Activated T-cell treated with anti-CD3 and anti-CD28 coated beads, Interleukin-2, amount 50 U/mL, for 1 hour (primary cell): ENCODE measurements at regions not wholly inside any gene's neighbourhood (a gene's known extent, or its start where the extent isn't known, plus 50 kb on each side); places are given as distances from the start of the nearest gene placed in this dataset.

ENCODE experiments used
- DNase-seq: peaks from one replicate; pipeline ENCODE4 v3.0.0-alpha.2; 2020

DNA sequence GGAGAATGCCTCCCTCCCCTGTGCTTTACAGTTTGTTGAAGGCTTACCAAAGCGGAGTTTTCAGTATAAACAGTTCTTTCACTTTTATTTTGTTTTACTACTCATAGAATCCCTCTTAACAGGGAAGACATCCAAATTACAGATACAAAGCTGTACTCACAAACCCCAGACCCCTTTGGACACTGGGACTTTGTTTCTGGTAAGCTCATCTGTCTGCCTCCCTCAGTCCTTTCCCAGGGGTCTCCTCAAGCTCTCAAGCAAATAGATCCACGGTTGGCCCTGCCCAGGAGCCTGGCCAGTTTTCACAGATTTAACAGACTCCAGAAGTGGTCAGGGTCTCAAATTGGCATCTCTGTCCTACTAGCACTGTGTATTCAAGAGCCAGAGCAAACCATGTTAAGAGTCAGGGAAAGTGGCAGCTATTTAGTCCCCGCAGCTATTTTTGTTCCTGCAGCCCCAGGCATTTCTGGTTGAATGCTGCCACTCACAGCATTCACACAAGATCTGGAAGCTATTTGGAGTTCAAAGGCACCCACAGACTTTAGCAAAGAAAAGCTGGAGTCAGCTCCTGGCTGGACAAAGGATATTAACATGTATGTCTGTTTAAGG lies 54.2 kb downstream of the TMEM100 start:
- DNase-seq = no peak

- DNase-seq = no peak
Measured at GRCh38 chr17:55666806-55667205, 55.9 kb downstream of the TMEM100 start.

GRCh38 chr17:55664287-55664686 lies 58.4 kb downstream of the TMEM100 start:
- no peak for DNase-seq

DNA sequence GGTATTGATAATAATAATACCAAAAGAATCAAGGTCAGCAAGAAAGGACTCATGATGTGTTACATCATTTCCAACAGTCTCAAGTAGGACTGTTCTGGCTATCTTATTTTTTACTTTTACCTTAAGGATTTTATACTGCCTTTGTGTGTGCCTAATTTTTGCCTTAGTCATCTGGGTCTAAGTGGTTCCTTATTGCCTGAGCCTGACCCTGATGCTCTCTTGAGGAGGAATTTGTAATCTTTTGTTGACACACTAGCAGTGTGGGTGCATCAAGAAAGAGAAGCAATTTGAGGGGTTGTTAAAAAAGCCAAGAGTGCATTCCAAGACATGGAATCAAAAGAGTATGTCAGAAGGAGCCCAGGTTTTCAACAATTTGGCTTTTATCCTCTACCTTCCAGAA lies 59.3 kb downstream of the TMEM100 start:
- DNase-seq = no peak

GRCh38 chr17:55661963-55662834 lies 60.5 kb downstream of the TMEM100 start:
- DNase-seq = no peak

DNA sequence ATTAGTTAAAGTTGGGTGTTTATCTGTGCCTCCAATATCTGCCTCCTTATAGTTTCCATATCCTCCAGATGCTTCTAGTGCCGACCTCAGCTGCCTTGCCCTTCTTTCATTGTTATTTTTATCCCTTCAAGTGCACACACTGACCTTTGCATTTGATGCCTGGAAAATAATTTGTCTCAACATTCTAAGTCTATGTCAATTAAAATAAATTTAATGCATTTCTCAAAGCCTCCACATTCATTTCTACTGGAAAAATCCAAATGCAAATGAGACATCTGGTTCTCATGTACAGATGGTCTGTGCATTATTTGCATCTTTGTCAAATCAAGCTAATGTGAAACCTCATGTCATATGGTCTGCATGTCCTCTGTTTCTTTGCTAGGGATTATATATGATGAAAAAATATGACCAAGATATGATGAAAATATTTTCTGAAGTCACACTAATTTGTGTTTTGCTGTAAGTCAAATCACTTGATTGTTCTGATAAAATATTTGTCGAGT lies 61.4 kb downstream of the TMEM100 start:
- no peak for DNase-seq

GRCh38 chr17:55660178-55660886 lies 62.3 kb downstream of the TMEM100 start:
- DNase-seq = no peak

DNA sequence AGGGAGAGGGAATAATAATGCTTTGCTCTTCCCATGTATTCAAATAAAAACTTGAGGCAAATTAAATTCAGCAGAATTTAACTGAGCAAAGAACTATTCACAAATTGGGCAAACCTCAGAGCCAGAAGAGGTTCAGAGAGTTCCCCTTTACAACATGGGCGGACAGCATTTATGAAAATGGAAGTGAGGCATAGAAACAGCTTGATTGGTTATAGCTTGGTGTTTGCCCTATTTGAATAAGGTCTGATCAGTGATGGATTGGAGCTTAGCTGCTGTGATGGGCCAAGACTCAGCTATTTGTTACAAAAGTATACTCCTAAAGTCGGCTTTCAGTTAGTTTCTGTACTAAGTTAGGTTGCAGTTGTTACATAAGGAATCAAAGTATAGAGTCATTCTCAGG lies 63.0 kb downstream of the TMEM100 start:
- no peak for DNase-seq

DNA sequence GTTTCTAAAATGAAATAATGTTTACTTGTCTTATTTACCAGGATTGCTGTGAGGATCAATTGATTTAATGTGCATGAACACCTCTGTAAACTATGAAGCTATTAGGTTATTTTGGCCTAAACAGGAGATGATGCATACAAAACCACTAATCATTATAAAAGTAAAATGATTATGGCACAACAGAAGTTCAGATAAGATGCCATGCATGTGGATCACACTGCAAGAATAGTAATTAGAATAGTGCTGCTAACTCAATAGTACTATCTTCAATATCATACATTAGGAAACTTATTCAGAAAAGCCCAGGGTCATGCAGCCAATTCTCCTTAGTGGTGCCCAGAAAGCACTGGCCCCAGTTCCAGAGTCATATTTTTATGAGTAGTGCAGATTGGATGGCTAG lies 66.9 kb downstream of the TMEM100 start:
- no peak for DNase-seq

GRCh38 chr17:55654821-55655220 lies 67.8 kb downstream of the TMEM100 start:
- DNase-seq = no peak

- no peak for DNase-seq
Measured at GRCh38 chr17:55654022-55654421, 68.6 kb downstream of the TMEM100 start.

DNA sequence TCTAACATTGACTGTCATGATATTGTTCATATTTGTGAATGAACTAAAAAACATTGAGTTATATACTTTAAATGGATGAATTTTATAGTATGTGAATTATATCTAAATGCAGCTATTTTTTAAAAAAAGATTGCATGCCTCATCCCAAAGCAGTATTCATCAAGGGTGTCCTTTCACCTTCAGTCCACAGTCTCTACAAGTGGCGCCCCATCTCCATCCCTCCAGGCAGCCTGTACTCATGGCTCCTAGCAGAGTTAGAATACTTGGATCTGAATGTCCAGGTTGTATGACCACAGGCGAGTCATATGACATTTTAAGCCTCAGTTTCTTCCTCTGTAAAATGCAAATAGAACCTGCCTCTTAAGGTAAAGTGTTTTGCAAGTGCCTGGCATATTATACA lies 69.8 kb downstream of the TMEM100 start:
- DNase-seq = no peak

DNA sequence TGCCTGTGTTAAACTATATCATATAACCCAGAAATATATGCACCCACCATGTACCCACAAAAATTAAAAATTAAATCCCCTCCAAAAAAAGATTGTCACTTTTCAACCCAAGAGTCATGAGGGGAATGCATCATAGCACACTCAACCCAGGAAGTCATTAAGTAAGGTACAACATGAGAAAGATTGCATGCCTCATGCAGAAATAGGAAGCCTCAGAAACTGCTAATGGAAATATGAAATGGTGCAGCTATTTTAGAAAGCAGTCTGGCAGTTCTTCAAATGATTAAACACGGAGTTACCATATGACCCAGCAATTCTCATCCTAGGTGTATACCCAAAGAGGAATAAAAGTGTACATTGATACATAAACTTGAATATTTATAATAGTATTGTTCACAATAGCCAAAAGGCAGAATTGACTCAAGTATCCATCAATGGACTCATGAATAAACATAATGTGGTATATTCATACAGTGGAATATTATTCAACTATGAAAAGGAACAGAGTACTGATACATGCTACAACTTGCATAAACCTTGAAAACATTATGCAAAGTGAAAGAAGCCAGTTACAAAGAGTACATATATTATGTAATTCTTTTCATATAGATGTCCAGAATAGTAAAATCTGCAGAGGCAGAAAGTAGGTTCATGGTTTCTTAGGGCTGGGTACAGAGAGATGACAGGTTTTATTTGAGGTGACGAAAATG lies 70.4 kb downstream of the TMEM100 start:
- no peak for DNase-seq

DNA sequence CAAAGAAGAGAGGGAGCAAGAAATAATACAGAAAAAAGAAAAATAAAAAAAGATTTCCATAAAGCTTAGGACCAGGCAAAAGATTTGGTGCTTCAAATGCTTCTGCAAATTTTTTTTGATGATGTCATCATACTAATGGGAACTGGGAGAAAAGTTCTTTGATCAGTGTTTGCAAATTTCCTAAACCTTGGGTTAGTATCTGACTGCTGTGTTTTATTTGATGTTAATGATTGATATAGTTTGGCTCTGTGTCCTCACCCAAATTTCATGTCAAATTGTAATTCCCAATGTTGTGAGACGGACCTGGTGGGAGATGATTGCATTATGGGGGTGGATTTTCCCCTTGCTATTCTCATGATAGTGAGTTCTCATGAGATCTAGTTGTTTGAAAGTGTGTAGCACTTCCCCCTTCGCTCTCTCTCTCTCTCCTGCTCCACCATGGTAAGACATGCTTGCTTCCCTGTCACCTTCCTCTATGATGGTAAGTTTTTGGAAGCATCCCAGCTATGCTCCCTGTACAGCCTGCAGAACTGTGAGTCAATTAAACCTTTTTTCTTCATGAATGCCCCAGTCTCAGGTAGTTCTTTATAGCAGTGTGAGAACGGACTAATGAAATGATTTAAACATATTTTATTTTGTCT lies 72.6 kb downstream of the TMEM100 start:
- no peak for DNase-seq

DNA sequence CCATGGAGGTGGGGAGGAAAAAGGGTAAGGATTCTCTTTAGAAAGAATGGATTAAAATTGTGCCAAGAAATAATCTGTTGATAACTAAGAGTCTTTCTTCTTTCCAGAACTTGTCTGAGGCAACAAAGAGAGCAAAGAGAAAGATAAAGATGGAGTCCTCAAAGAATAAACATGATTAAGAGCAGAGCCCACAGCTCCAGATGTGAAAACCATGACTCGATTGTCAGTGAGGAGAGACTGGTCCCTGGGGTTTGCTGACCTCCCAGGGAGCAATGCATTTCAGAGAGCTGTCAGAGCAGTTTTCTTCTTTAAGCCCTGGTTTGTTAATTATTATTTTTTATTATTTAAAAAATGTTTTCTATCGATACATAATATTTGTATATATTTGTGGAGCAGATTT lies 74.6 kb downstream of the TMEM100 start:
- DNase-seq = no peak

- DNase-seq = no peak
Measured at GRCh38 chr17:55645361-55645760, 77.3 kb downstream of the TMEM100 start.

DNA sequence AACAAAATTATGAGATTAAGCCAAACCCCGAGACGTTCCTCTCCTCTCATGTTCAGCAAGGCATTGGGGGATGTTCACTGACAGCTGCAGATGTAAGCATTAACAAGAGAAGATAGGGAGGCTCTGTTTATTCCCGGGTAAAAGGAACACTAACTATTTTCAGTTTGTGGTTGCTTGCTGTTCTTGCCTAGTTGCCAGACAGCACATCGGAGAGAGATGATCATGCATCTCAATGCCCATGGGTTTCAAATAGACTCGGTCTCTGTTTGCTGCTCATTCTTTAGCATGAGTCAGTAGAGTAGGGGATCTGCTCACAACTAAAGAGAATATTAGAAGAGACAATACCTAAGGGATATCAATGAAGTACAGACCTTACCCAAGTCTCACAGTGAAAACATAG lies 78.3 kb downstream of the TMEM100 start:
- DNase-seq = no peak

GRCh38 chr17:55642741-55643140 lies 79.9 kb downstream of the TMEM100 start:
- DNase-seq = no peak

GRCh38 chr17:55641676-55642081 lies 81.0 kb downstream of the TMEM100 start:
- no peak for DNase-seq

GRCh38 chr17:55639096-55639495 lies 83.6 kb downstream of the TMEM100 start:
- no peak for DNase-seq

GRCh38 chr17:55635253-55635914 lies 87.3 kb downstream of the TMEM100 start:
- DNase-seq = no peak

- DNase-seq = no peak
Measured at GRCh38 chr17:55634702-55635101, 88.0 kb downstream of the TMEM100 start.
